HCT116 (cell line): ENCODE measurements at regions not wholly inside any gene's neighbourhood (a gene's known extent, or its start where the extent isn't known, plus 50 kb on each side); places are given as distances from the start of the nearest gene placed in this dataset.

Experiments used
- ATAC-seq: fragments of 200-7000 bp; cut with Tn5 transposase; 2 replicates; pipeline ENCODE4 v1.9.1; 2020; ENCODE audit warnings: mild to moderate bottlenecking, moderate library complexity
- BruUV-seq: library from RNA; stranded (reverse); fragments of 400-500 nt; replicated peaks from 2 replicates; lab custom pipeline; 2021; lab: Mats Ljungman, UMichigan
- CTCF ChIA-PET: fragments of 300-600 bp; sonication (Branson Sonifier 250); formaldehyde crosslinking; loops from one replicate; lab custom pipeline; 2021; ENCODE audit warnings: antibody characterized with exemption; lab: Charles Lee
- POLR2A ChIA-PET: fragments of 300-600, 350-600 bp; sonication (Branson Sonifier 250); formaldehyde crosslinking; loops from one replicate; lab custom pipeline; 2021; ENCODE audit warnings: antibody characterized with exemption; lab: Charles Lee
- RAD21 ChIA-PET, 2 experiments: fragments of 300-600 bp; sonication (Branson Sonifier 250); formaldehyde crosslinking; loops; one replicate each; lab custom pipeline; 2023; ENCODE audit warnings: low total read pairs in 2 of 2; ENCODE audit not compliant: uncharacterized antibody in 2 of 2, unreplicated experiment in 2 of 2, low non-redundant PET in 1 of 2; lab: Charles Lee
- DNase-seq: peaks from one replicate; pipeline ENCODE4 v3.0.0-alpha.2; 2010; ENCODE audit warnings: low read depth, low spot score
- H2AFZ ChIP-seq: fragments of 200-600 bp; shearing (Covaris generic), sonication (generic); 2 replicates; pipeline ENCODE4 v1.6.1; 2017; ENCODE audit warnings: low read depth, mixed run types, mixed read lengths, antibody characterized with exemption, low read length; ENCODE audit not compliant: poor library complexity, severe bottlenecking
- H3K27ac ChIP-seq: 2 replicates; pipeline ENCODE4 v1.5.1; 2012; ENCODE audit warnings: low read depth, low read length
- H3K27me3 ChIP-seq: fragments of 200-600 bp; sonication (generic); 2 replicates; pipeline ENCODE4 v1.6.1; 2016; ENCODE audit warnings: mixed run types, low read length, mixed read lengths; ENCODE audit not compliant: insufficient read depth
- H3K36me3 ChIP-seq, 2 experiments: fragments of 200-500 bp in 1 of 2; fragments of 200-600 bp in 1 of 2; sonication (Bioruptor generic) in 1 of 2; sonication (generic) in 1 of 2; 2 replicates each; pipeline versions ENCODE4 v1.5.1 to v1.6.1; 2014 to 2016; ENCODE audit warnings: low read length in 2 of 2, inconsistent platforms in 1 of 2, mixed read lengths in 1 of 2, mixed run types in 1 of 2; ENCODE audit not compliant: insufficient read depth in 2 of 2, control insufficient read depth in 1 of 2
- H3K4me1 ChIP-seq, 2 experiments: fragments of 200-600 bp in 1 of 2; sonication (generic) in 1 of 2; 2 replicates each; pipeline versions ENCODE4 v1.5.1 to v1.6.1; 2012 to 2017; ENCODE audit warnings: low read length in 2 of 2, inconsistent platforms in 1 of 2, mild to moderate bottlenecking in 1 of 2, mixed read lengths in 1 of 2, mixed run types in 1 of 2, moderate library complexity in 1 of 2; ENCODE audit not compliant: insufficient read depth in 2 of 2, control insufficient read depth in 1 of 2
- H3K4me2 ChIP-seq: fragments of 200-600 bp; sonication (generic); 2 replicates; pipeline ENCODE4 v1.6.1; 2017; ENCODE audit warnings: mixed run types, low read length, mixed read lengths
- H3K4me3 ChIP-seq, 2 experiments: fragments of 200-600 bp in 1 of 2; sonication (generic) in 1 of 2; replicated peaks in 1 of 2; 2 replicates each; pipeline ENCODE4 v1.5.1; 2011 to 2016; ENCODE audit warnings: low read length in 2 of 2, control low read depth in 1 of 2, low read depth in 1 of 2, mild to moderate bottlenecking in 1 of 2, mixed read lengths in 1 of 2, mixed run types in 1 of 2
- H3K79me2 ChIP-seq: fragments of 200-600 bp; sonication (generic); 2 replicates; pipeline ENCODE4 v1.6.1; 2017; ENCODE audit warnings: mild to moderate bottlenecking, mixed run types, low read length, moderate library complexity, mixed read lengths; ENCODE audit not compliant: insufficient read depth
- H3K9ac ChIP-seq: fragments of 200-600 bp; sonication (generic); 2 replicates; pipeline ENCODE4 v1.6.1; 2016; ENCODE audit warnings: low read length, mixed read lengths
- H3K9me2 ChIP-seq: fragments of 200-600 bp; sonication (generic), shearing (Covaris generic); 2 replicates; pipeline ENCODE4 v1.6.1; 2017; ENCODE audit warnings: mixed run types, mild to moderate bottlenecking, moderate library complexity; ENCODE audit not compliant: insufficient read depth
- H3K9me3 ChIP-seq, 2 experiments: fragments of 200-500 bp in 1 of 2; fragments of 200-600 bp in 1 of 2; sonication (Bioruptor generic) in 1 of 2; sonication (generic) in 1 of 2; 2 replicates each; pipeline ENCODE4 v1.6.1; 2014 to 2017; ENCODE audit warnings: low read length in 2 of 2, mixed read lengths in 2 of 2, inconsistent platforms in 1 of 2, low read depth in 1 of 2, mild to moderate bottlenecking in 1 of 2, mixed run types in 1 of 2, moderate library complexity in 1 of 2; ENCODE audit not compliant: control insufficient read depth in 1 of 2, insufficient read depth in 1 of 2
- H4K20me1 ChIP-seq: fragments of 200-600 bp; sonication (generic), shearing (Covaris generic); 2 replicates; pipeline ENCODE4 v1.6.1; 2017; ENCODE audit warnings: mixed run types, mild to moderate bottlenecking, moderate library complexity; ENCODE audit not compliant: insufficient read depth
- CTCF ChIP-seq, 3 experiments: fragments of 200-600 bp in 1 of 3; sonication (generic) in 1 of 3; IDR thresholded peaks in 2 of 3; conservative IDR thresholded peaks in 1 of 3; 2 replicates each; pipeline ENCODE4 v1.5.1; 2012 to 2017; ENCODE audit warnings: low read depth in 2 of 3, low read length in 2 of 3, antibody characterized with exemption in 1 of 3, borderline replicate concordance in 1 of 3, control low read depth in 1 of 3, mild to moderate bottlenecking in 1 of 3, mixed read lengths in 1 of 3, mixed run types in 1 of 3, moderate library complexity in 1 of 3; ENCODE audit not compliant: insufficient read depth in 1 of 3
- ELF1 ChIP-seq: IDR thresholded peaks from 2 replicates; pipeline ENCODE4 v1.6.1; 2012; ENCODE audit warnings: low read depth, borderline replicate concordance
- EZH2 ChIP-seq: fragments of 200-600 bp; sonication (generic); IDR thresholded peaks from 2 replicates; pipeline ENCODE4 v1.6.1; 2017; ENCODE audit warnings: antibody characterized with exemption, mixed run types
- FOSL1 ChIP-seq: IDR thresholded peaks from 2 replicates; pipeline ENCODE4 v1.6.1; 2012; ENCODE audit warnings: low read depth
- JUND ChIP-seq: IDR thresholded peaks from 2 replicates; pipeline ENCODE4 v1.6.1; 2012
- RAD21 ChIP-seq: IDR thresholded peaks from 2 replicates; pipeline ENCODE4 v1.6.1; 2012; ENCODE audit warnings: low read depth, mild to moderate bottlenecking
- SIN3A ChIP-seq: IDR thresholded peaks from 2 replicates; pipeline ENCODE4 v1.6.1; 2012; ENCODE audit warnings: low read depth
- SP1 ChIP-seq: IDR thresholded peaks from 2 replicates; pipeline ENCODE4 v1.6.1; 2012; ENCODE audit warnings: low read depth
- YY1 ChIP-seq: IDR thresholded peaks from 2 replicates; pipeline ENCODE4 v1.6.1; 2011; ENCODE audit warnings: low read length, low read depth, moderate library complexity, mild to moderate bottlenecking; ENCODE audit not compliant: insufficient replicate concordance; ENCODE audit errors: extremely low read depth
- ZFX ChIP-seq: fragments of 450-650 bp; IDR thresholded peaks from 2 replicates; pipeline ENCODE4 v1.6.1; 2017
- ZNF274 ChIP-seq: fragments of 200-500 bp; sonication (Bioruptor generic); IDR thresholded peaks from 2 replicates; pipeline ENCODE4 v1.6.1; 2014; ENCODE audit warnings: mild to moderate bottlenecking, low read depth, low read length, inconsistent platforms
- intact Hi-C: fragments of 100-400 bp; cut with micrococcal nuclease; formaldehyde crosslinking; loops from 2 replicates; pipeline ENCODE4 v1.10.0; 2022

- Histone ChIP-seq H3K27me3 (no peaks in the 10 kb centered on the region), H3K9ac (no peak overlapping the region), H4K20me1 (no peaks in the 10 kb centered on the region), H3K4me2 (no peak overlapping the region), H2AFZ (no peak overlapping the region), H3K4me1 (no peaks in the 10 kb centered on the region), H3K79me2 (no peaks in the 10 kb centered on the region), H3K4me3 (no peak overlapping the region), H3K36me3 (no peaks in the 10 kb centered on the region), H3K27ac (no peak overlapping the region), H3K9me2 (no peaks in the 10 kb centered on the region), H3K9me3 (no peaks in the 10 kb centered on the region)
- RAD21 ChIA-PET = no interaction called here
- DNase-seq (no peak), ATAC-seq (no peak)
- CTCF ChIA-PET = no interaction called here
- TF ChIP-seq ELF1 = no peak
- POLR2A ChIA-PET = no interaction called here
- no TSS peak for BruUV-seq
- intact Hi-C loops = no loop called here
These were observed 89.7 kb upstream of the CDK6 start for GRCh38 chr7:92925876-92926696.

- DNase-seq = no peak
- TF ChIP-seq YY1 (no peak), EZH2 (no peak), ZNF274 (no peak), FOSL1 (no peak), ZFX (no peak), RAD21 (no peak), CTCF (IDR thresholded peaks at IDR 0.05 in 2 of 3, conservative IDR thresholded peaks at IDR 0.05 in 1 of 3; ENCODE audit: borderline replicate concordance in 1 of 3, insufficient read depth in 1 of 3, low read depth in 2 of 3, low read length in 2 of 3) (no peak), SIN3A (no peak), JUND (no peak), SP1 (no peak)
- no peak for ATAC-seq
- H3K9ac ChIP-seq = no peak overlapping the region
- H3K9me2 ChIP-seq = no peaks in the 10 kb centered on the region
- CTCF ChIA-PET = no interaction called here
- POLR2A ChIA-PET = no interaction called here
- H3K9me3 ChIP-seq = no peaks in the 10 kb centered on the region
- H3K36me3 ChIP-seq = no peaks in the 10 kb centered on the region
- no peaks in the 10 kb centered on the region for H3K79me2 ChIP-seq
- no peaks in the 10 kb centered on the region for H3K27me3 ChIP-seq
- no peaks in the 10 kb centered on the region for H3K4me1 ChIP-seq
- H3K4me3 ChIP-seq = no peak overlapping the region
- intact Hi-C loops = no loop called here
- no peak overlapping the region for H3K27ac ChIP-seq
- no peak overlapping the region for H3K4me2 ChIP-seq
- no TSS peak for BruUV-seq
- RAD21 ChIA-PET = no interaction called here
- no peak overlapping the region for H2AFZ ChIP-seq
- H4K20me1 ChIP-seq = no peaks in the 10 kb centered on the region
These were observed 88.4 kb upstream of the CDK6 start for GRCh38 chr7:92924800-92925199.
